ENCODE measurements at regions not wholly inside any gene's neighbourhood (a gene's known extent, or its start where the extent isn't known, plus 50 kb on each side); places are given as distances from the start of the nearest gene placed in this dataset.
A peak's percentile ranks its signal among the peaks of the same experiment; 100 is the strongest.

DNA sequence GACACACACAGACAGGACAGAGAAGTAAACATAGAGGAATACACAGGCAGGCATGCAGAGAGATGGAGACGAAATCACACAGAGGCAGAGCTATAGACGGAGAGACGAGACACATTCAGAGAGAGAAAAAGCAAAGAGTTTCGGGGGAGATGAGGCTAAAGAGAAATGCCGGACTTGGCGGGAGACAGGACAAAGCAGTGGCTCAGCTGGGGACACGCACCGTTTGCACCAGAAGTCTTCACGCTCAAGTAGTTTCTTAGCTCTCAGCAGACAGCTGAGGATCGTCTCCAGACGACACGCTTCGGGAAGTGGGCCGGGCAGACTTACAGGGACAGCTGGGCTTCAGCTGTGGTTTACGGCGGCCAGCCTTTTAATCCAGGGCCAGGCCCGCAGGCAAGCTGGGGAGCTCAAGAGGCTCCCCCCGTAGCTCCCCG lies 56.2 kb upstream of the DLG1 start:
- TF ChIP-seq CTCF (IDR thresholded peaks at IDR 0.05), result no peak
- peak; percentile 32 to 50 for TF ChIP-seq POLR2AphosphoS5 (IDR thresholded peaks at IDR 0.05)
- no peak for TF ChIP-seq EP300 (IDR thresholded peaks at IDR 0.05)
- no peak for TF ChIP-seq POLR2A (IDR thresholded peaks at IDR 0.05; ENCODE audit: low read depth)
- 26% methylated on average over 19 of the region's 19 CpGs for WGBS
- no peaks in the 10 kb centered on the region for H3K36me3 ChIP-seq
- no peak for DNase-seq (ENCODE audit: extremely low spot score)
- intact Hi-C loops (cut with DNase I), result no loop called here
- H3K27ac ChIP-seq (replicated peaks in 1 of 4), result peak overlapping the region; percentile 29 to 54 (median 46)
- H3K4me3 ChIP-seq, result peak overlapping the region in 3 of 4 donors; percentile 12 to 29 (median 25)
- H3K9me3 ChIP-seq, result no peaks in the 10 kb centered on the region
- H3K27me3 ChIP-seq, result no peaks in the 10 kb centered on the region
- H3K4me1 ChIP-seq, result peaks cover 36 to 38% (median 37%) of the 10 kb centered on the region in 4 donors

DNA sequence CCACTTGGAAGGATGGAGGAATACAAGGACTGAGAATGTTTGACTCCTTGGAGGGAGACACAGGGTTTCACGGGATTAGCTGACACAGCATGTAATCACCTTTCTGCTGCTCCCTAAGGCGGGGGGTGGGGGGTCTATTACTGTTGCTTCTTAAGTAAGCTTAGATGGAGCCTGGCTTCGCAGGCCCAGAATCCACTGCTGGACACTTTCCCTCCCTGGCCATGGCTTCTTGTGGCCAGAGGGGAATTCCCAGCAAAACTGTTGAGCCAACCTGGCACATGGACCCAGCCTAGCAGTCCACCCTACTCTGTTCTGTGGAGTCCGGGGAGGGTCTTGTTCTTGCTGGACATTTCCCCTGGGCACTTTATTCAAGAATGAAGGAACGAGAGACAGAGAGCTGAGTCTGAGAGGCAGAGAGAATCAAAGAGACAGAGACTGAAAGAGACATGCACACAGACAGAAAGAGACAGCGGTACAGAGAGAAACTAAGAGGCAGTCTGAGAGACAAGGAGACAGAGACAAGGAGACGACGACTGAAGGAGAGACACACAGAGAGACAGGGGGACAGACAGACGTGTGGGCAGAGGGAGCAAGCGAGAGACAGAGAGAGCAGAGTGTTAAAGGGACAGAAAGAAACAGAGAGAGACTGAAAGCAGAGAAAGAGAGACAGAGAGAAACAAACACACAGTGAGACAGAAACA lies 55.6 kb upstream of the DLG1 start:
- H3K27me3 ChIP-seq, result no peaks in the 10 kb centered on the region
- H3K9me3 ChIP-seq, result no peaks in the 10 kb centered on the region
- peaks cover 36 to 38% (median 37%) of the 10 kb centered on the region in 4 donors for H3K4me1 ChIP-seq
- TF ChIP-seq POLR2A (IDR thresholded peaks at IDR 0.05; ENCODE audit: low read depth) (no peak), CTCF (IDR thresholded peaks at IDR 0.05) (no peak), EP300 (IDR thresholded peaks at IDR 0.05) (no peak), POLR2AphosphoS5 (IDR thresholded peaks at IDR 0.05) (no peak)
- peak overlapping the region in 2 of 4 donors; percentile 12 to 25 for H3K4me3 ChIP-seq
- 71% methylated on average over 9 of the region's 10 CpGs for WGBS
- no peak for DNase-seq (ENCODE audit: extremely low spot score)
- no peaks in the 10 kb centered on the region for H3K36me3 ChIP-seq
- intact Hi-C loops (cut with DNase I), result no loop called here
- H3K27ac ChIP-seq (replicated peaks in 1 of 4), result peak overlapping the region in 3 of 4 donors; percentile 29 to 54 (median 40)

DNA sequence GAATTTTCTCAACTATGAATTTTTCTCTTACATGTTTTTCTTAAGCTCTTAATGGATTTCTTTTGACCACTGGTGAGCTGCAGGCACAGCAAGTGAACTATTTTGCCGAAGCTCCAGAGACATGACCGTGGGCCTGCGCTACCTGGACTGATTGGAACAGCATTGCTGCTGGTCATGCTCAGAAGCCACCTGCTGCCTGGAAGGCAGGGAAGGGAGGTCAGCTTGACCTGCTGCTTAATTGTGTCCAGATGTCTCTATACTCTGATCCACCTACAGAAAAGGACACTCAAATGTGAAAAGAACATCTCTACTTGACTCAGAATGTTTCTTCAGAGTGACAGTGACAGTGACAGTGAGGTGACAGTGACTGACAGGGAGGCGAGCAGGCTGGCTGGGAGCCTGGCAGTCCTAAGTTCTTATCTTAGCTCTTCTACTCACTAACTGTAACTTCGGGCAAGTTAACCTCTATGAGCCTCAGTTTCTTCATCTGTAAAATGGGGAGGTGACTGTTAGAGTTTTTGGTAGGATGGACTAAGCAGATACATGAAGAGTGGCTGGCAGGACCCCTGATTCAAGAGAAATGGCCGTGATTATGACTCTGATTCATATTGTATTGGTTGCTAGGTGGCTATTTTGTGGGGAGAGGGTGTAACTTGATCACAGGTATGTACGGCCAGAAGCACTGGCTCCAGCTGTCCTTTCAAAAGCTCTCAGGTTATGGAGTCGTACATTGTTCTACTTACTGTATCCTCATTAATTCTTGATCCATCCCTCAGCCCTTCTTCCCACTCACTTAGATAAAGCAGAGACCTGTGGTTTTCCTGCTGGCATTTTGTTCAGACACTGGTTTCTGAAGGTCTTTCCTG lies 54.8 kb upstream of the DLG1 start:
- H3K36me3 ChIP-seq, result no peaks in the 10 kb centered on the region
- intact Hi-C loops (cut with DNase I), result no loop called here

DNA sequence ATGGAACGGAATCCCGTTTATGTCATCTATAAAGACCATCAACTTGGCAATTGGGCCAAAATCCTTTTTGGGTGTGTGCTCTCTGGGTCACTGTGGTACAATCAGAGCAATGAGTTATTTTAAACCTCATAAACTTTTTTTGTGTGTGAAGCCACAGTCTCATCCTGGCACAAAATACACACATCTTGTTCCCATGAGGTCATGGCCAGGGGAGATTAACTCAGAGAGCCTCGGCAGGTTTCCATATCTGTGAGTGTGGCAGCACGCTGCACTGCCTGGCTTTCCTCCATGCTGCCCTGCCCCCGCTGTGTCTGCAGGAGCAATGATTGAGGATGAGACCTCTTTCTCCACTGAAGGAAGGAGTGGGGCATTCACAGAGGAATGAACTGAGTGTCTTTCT lies 54.0 kb upstream of the DLG1 start:
- intact Hi-C loops (cut with DNase I), result no loop called here
- 48% methylated on average over 5 of the region's 5 CpGs for WGBS
- Histone ChIP-seq H3K4me1 (peaks cover 36 to 38% (median 37%) of the 10 kb centered on the region in 4 donors), H3K27me3 (no peaks in the 10 kb centered on the region), H3K27ac (replicated peaks in 1 of 4) (peak overlapping the region in 3 of 4 donors; percentile 22 to 43 (median 32)), H3K9me3 (no peaks in the 10 kb centered on the region), H3K4me3 (no peak overlapping the region), H3K36me3 (no peaks in the 10 kb centered on the region)
- TF ChIP-seq POLR2AphosphoS5 (IDR thresholded peaks at IDR 0.05), result peak; percentile 57 to 68
- no peak for TF ChIP-seq POLR2A (IDR thresholded peaks at IDR 0.05; ENCODE audit: low read depth)
- no peak for DNase-seq (ENCODE audit: extremely low spot score)

More for the DNA sequence above, 54.8 kb upstream of the DLG1 start:
- H3K4me3 ChIP-seq, result no peak overlapping the region
- H3K9me3 ChIP-seq, result no peaks in the 10 kb centered on the region
- TF ChIP-seq POLR2AphosphoS5 (IDR thresholded peaks at IDR 0.05) (no peak), POLR2A (IDR thresholded peaks at IDR 0.05; ENCODE audit: low read depth) (no peak), EP300 (IDR thresholded peaks at IDR 0.05) (no peak), CTCF (IDR thresholded peaks at IDR 0.05) (no peak)
- 88% methylated on average over 8 of the region's 8 CpGs for WGBS
- H3K4me1 ChIP-seq, result peaks cover 36 to 38% (median 37%) of the 10 kb centered on the region in 4 donors
- no peaks in the 10 kb centered on the region for H3K27me3 ChIP-seq
- no peak for DNase-seq (ENCODE audit: extremely low spot score)
- peak overlapping the region; percentile 29 to 54 (median 38) for H3K27ac ChIP-seq (replicated peaks in 1 of 4)

GRCh38 chr3:197350446-197350845 lies 52.0 kb upstream of the DLG1 start:
- no peak overlapping the region for H3K4me3 ChIP-seq
- no peaks in the 10 kb centered on the region for H3K36me3 ChIP-seq
- peaks cover 30 to 37% (median 34%) of the 10 kb centered on the region in 4 donors for H3K4me1 ChIP-seq
- no peak overlapping the region for H3K27ac ChIP-seq (replicated peaks in 1 of 4)
- no peaks in the 10 kb centered on the region for H3K9me3 ChIP-seq
- intact Hi-C loops (cut with DNase I), result no loop called here
- TF ChIP-seq POLR2A (IDR thresholded peaks at IDR 0.05; ENCODE audit: low read depth), result no peak
- no peak for TF ChIP-seq POLR2AphosphoS5 (IDR thresholded peaks at IDR 0.05)
- no peak for TF ChIP-seq EP300 (IDR thresholded peaks at IDR 0.05)
- TF ChIP-seq CTCF (IDR thresholded peaks at IDR 0.05), result no peak
- no peak for DNase-seq (ENCODE audit: extremely low spot score)
- 93% methylated on average over 13 of the region's 13 CpGs for WGBS
- no peaks in the 10 kb centered on the region for H3K27me3 ChIP-seq
